B cell (primary cell): ENCODE measurements at regions not wholly inside any gene's neighbourhood (a gene's known extent, or its start where the extent isn't known, plus 50 kb on each side); places are given as distances from the start of the nearest gene placed in this dataset.

ENCODE experiments used
- CTCF ChIP-seq: fragments of 200-600 bp; IDR thresholded peaks from one replicate; pipeline ENCODE4 v1.8.0; 2022; ENCODE audit warnings: antibody characterized with exemption, mild to moderate bottlenecking
- EZH2 ChIP-seq: IDR thresholded peaks from 2 replicates; pipeline ENCODE4 v1.6.1; 2012; ENCODE audit warnings: borderline replicate concordance, low read depth, mild to moderate bottlenecking, moderate library complexity, low read length; ENCODE audit not compliant: insufficient read depth, poor library complexity, severe bottlenecking

- no peak for TF ChIP-seq CTCF
- TF ChIP-seq EZH2, result no peak
Observed at GRCh38 chr4:121562811-121563210, 134.0 kb downstream of the ANXA5 start.
